ENCODE measurements at regions not wholly inside any gene's neighbourhood (a gene's known extent, or its start where the extent isn't known, plus 50 kb on each side); places are given as distances from the start of the nearest gene placed in this dataset.

DNA sequence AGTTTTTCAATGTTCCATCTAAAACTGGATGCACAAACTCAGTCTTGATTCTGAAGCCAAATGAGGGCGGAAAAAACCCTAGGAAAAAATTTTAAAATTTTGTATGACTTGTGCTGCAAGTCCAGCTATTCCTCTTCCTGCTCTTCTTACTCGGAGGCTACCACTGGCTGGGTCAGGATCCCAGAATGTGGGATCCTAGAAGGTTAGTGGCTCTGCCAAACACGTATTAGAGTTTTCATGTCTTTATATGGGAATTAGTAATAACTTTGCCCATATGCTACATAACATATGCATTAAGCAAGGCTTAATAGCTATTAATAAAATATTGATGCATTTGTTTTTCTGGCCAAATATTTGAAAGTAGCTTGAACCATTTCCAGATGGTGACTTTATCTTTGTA lies 458.3 kb downstream of the AGTPBP1 start:
- H3K4me3 ChIP-seq (ENCODE audit: low read depth, low read length) = no peak overlapping the region
- DNase-seq (ENCODE audit: low read depth) = no peak

DNA sequence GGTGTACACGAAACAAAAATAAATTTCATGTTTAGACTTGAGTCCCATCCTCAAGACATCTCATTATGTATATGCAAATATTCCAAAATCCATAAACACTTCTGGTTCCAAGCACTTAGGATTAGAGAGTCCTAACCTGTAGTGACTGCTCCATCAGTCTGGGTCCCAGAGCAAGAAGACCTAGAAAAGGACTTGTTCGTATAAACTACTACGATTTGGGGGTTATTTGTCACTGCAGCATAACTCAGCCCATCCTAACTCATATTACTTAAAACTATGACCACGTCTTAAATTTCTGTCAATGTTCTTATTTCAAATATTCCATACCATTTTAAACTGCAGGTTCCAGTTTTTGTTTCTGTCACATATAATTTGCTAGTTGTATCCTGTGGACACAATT lies 463.0 kb downstream of the AGTPBP1 start:
- H3K4me3 ChIP-seq (ENCODE audit: low read depth, low read length) = no peak overlapping the region
- DNase-seq (ENCODE audit: low read depth) = no peak

DNA sequence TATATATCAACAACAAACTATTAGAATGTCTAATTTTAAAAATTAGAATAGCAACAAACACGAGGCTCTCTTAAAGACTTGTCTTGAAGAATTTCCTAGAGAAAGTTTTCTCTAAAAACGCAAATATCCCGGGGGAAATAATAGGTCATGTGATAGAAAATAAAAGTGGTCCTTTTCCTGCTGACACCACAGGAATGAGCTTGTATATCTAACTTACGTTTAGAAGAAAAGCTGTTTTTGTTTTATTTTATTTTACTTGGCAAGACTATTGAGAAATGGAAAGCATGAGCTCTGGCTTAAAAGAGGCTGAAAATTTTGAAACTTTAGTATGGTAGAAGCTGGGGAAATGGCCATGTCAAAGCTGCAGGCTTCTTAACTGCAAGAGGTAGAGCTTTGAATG lies 465.0 kb downstream of the AGTPBP1 start:
- no peak for DNase-seq (ENCODE audit: low read depth)
- no peak overlapping the region for H3K4me3 ChIP-seq (ENCODE audit: low read depth, low read length)

DNA sequence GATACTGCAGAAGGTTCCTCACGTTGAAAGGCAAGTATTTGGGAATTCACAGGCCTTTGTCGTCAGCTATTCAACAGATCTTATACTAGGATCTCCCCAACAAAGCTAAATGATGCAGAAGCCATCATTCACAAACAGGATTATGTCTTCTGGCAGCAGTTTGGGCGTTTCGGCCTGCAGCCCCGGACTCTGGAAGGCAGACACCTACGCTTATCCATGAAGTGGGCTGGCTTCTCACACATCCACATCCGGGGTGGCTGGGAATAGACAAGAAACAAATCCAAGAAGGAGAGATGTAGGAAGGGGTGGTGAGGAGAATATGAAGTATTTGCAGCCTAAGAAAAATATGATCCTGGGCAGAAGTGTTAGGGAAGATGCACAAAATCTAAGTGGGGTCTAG lies 471.9 kb downstream of the AGTPBP1 start:
- no peak for DNase-seq (ENCODE audit: low read depth)
- no peak overlapping the region for H3K4me3 ChIP-seq (ENCODE audit: low read depth, low read length)

DNA sequence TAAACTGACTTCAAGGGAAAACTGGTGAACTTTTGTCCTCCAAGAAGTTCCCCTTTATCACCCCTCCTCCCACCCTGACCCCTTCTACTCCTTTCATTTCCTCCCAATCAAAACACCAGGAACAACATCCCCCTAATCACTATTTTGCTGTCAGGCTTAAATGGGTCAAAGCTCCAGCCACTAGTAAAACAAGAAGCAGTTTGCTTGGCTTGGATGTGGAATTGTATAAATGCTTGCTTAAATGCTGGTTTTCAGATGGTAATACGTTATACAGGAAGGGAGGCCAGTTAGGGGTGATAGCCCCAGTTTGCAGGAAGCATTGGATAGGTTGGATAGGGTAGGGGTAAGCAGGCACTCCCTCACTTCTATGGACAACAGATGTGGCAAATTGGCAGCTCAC lies 473.6 kb downstream of the AGTPBP1 start:
- DNase-seq (ENCODE audit: low read depth) = no peak
- H3K4me3 ChIP-seq (ENCODE audit: low read depth, low read length) = no peak overlapping the region

DNA sequence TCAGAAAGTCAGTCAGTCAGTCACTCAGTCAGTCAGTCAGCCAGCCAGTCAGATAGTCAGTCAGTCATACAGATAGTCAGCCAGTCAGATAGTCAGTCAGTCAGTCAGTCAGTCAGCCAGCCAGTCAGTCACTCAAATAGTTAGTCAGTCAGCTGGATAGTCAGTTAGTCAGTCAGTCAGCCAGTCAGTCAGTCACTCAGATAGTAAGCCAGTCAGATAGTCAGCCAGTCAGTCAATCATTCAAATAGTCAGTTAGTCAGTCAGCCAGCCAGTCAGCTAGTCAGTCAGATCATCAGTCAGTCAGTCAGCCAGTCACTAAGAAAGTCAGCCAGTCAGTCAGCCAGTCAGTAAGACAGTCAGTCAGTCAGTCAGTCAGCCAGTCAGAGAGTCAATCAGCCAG lies 477.1 kb downstream of the AGTPBP1 start:
- H3K4me3 ChIP-seq (ENCODE audit: low read depth, low read length) = no peak overlapping the region
- no peak for DNase-seq (ENCODE audit: low read depth)

DNA sequence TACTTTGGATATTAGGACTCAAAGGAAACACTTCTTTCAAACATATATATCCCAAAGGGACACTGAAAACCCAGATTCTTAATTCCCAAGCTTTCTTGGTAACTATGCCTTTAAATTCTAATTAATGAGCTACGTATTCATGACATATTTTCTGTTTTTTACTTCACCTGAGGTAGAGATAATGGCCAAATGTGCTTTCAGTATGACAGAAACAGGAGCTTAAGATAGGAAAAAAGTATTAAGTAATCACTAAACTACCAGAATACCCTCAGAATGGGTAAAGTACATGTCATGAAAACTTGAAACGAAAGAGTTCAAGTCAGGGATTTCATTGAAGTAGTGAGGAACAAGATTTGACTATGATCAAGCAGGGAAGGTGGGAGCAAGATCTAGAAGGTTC lies 478.5 kb downstream of the AGTPBP1 start:
- H3K4me3 ChIP-seq (ENCODE audit: low read depth, low read length) = no peak overlapping the region
- DNase-seq (ENCODE audit: low read depth) = no peak

DNA sequence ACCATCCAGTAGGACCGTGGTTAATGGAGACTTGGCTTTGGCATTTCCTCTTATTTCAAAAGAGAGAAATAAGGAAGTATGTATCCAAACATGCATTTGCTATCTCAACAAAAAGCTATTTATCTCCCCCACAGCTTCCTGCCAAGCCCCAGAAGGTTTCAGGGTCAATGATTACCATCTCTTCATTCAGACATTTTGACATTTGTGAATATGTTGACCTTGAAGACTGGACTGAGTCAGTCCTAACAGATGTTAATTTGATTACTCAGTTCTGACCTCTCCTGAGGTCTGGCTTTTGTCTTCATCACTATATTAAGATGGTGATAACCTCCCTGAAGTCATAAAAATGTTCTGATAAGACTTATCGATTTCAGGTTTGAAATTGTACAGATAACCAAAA lies 479.4 kb downstream of the AGTPBP1 start:
- no peak for DNase-seq (ENCODE audit: low read depth)
- no peak overlapping the region for H3K4me3 ChIP-seq (ENCODE audit: low read depth, low read length)

DNA sequence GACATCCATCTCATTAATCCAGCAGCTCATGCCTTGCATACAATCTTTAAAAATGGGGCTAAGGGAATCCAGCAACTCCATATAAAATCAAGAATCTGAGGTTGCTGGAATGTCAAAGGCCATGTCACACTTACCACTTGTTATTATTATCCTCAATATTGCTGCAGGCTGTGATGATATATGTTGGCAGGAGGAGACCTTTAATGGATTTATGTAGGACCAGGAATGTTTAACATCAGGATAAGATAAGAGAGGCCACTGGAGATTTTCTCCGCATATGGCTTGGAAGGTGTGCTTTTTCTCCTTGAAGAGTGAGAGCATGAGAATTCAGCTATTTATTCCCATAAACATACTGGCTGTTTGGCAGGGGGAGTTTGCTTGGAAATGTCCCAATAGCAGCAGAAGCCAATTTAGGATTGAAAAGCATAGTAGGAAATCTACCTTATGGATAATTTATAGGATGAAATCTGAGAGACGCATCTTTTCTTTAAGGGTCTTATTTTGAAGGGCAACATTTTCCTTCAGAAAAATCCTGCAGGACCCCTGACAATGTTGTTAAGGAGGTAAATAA lies 481.4 kb downstream of the AGTPBP1 start:
- DNase-seq (ENCODE audit: low read depth) = no peak

DNA sequence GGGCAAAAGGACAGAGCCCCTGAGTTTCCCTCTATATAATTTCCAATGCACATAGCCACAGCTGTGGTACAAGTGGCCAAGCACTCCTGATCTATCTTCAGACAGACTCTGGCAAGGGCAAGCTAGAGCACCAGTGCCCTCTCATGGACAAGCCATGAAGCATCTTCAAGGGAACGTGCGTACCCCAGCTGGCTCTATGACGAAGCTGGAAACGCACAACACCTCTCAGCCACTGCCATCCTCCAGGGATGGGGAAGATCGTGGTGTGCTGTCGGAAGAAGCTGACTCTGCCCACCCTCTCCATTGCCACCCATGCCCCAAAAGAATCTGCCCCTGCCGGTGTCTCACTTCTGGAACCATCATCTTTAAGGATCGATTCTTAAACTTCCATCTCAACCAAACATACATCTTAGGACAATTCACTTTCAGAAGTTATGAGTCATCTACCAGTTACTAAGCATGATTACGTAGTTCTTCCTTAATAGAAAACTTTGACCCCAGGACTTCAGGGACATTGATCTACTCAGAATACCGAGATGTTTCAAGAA lies 482.9 kb downstream of the AGTPBP1 start:
- no peak for DNase-seq (ENCODE audit: low read depth)
- H3K4me3 ChIP-seq (ENCODE audit: low read depth, low read length) = no peak overlapping the region

More for the DNA sequence above, 481.4 kb downstream of the AGTPBP1 start:
- H3K4me3 ChIP-seq (ENCODE audit: low read depth, low read length) = no peak overlapping the region

DNA sequence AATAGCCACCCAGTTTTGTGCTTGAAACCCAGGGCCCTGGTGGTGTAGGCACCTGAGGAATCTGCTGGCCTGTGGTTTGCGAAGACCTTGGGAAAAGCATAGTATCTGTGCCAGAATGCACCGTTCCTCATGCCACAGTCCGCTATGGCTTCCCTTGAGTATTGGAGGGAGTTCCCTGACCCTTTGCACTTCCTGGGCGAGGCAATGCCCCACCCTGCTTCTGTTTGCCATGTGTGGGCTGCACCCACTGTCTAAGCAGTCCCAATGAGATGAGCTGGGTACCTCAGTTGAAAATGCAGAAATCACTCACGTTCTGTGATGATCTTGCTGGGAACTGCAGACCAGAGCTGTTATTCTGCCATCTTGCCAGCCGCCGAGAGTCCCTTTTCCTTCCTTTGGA lies 483.5 kb downstream of the AGTPBP1 start:
- DNase-seq (ENCODE audit: low read depth) = no peak
- no peak overlapping the region for H3K4me3 ChIP-seq (ENCODE audit: low read depth, low read length)

DNA sequence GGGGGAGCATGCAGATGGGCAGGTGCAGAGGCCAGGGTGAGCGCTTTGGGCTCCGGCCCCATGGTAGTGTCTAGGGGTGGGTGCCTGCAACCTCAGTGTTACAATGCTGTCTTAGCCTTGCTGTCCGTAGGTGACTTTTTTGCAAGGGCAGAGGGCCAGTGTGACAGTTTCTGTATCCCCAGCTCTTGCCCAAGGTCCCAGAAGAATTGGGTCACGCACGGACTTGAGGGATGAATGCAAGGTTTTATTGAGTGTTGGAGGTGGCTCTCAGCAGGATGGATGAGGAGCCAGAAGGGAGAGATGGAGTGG lies 492.5 kb downstream of the AGTPBP1 start:
- H3K4me3 ChIP-seq (ENCODE audit: low read depth, low read length) = no peak overlapping the region
- no peak for DNase-seq (ENCODE audit: low read depth)

DNA sequence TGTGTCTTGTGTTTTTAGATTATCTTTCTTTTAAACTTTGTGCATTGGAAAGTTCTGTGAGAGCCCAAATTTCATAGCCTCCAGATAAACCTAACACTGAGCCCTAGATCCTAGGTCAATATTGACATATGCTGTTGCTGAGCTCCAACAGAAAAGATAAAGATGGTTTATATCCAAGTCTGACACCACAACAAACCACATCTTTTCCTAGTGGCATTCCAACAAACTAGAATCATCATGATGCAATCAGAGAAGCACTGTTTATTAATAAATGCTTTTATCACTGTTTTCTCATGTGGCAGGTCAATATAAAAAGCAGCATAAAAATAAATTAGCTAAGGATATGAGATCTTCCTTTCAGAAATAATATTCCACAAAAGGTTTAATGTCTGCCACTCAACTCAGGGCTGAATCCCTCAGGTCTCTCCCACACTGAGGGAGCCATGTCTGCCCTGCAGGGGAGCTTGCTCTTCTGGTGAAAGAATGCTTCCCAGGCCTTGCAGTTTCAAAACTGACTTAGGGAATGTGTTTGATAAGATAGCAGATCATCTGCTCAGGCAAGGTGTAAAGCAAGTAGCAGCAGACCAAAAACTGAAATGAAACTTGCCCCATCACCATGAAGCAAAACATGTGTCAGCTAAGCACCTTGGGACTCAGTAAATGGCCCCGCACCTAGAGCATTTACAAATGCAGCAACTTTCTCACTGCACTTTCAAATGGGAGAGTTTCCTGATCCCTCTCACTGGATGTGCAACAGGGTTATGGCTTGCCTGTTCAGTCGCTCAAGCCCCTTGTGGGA lies 493.0 kb downstream of the AGTPBP1 start:
- DNase-seq (ENCODE audit: low read depth) = no peak
- no peak overlapping the region for H3K4me3 ChIP-seq (ENCODE audit: low read depth, low read length)

DNA sequence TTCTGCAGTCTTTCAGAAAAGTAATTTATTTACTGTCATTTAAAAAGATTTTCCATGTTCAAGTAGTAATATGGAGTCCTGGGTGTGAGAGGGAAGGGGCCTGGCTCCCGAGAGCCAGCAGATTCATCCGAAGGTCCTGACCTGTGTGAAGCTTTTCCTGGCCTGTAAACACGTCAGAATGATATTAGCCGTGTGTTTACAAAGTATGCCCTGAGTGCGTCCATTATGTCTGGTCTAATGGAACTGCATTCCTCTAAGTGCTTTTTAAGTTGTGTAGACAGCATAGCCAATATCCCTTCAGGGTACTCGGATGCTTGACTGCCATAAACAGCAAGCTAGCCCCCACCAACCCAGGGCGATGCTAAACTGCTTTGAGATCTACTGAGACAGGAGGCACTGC lies 495.2 kb downstream of the AGTPBP1 start:
- no peak overlapping the region for H3K4me3 ChIP-seq (ENCODE audit: low read depth, low read length)
- DNase-seq (ENCODE audit: low read depth) = no peak

DNA sequence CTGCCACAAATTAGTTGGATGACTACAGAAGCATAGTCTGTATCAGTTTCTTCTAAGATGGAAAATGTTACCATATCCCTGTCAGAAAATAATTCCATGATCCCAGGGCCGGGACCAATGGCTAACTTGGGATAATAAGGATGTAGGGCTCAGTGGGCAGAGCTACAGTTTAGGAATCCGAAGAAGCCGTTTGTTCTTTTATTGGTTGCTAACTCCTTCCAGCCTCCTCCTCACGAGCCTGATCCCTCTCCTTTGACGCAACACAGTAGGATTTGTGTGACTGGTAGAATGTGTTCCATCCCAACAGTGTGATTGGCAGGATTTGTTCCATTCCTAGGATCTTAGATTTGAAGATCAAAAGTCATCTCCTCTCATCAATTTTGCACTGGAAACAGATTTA lies 496.9 kb downstream of the AGTPBP1 start:
- H3K4me3 ChIP-seq (ENCODE audit: low read depth, low read length) = no peak overlapping the region
- DNase-seq (ENCODE audit: low read depth) = no peak

DNA sequence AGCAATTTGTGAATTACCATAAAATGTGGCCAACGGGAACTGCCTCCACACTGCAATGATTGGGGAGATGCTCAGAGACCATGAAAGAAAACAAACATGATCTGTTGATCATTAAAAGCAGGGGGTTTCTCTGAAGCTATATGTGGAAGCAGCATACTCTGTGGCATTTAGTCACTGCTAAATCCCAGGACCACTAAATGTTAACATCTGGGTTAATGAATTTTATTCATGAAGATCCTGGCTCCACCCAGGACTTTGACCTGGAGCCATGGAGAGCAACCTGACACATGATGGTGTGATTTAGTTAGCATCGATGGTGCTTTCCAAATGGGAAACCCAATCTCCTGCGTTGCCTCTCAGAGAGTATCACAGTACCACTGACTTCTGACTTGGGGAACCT lies 497.8 kb downstream of the AGTPBP1 start:
- DNase-seq (ENCODE audit: low read depth) = no peak
- no peak overlapping the region for H3K4me3 ChIP-seq (ENCODE audit: low read depth, low read length)

DNA sequence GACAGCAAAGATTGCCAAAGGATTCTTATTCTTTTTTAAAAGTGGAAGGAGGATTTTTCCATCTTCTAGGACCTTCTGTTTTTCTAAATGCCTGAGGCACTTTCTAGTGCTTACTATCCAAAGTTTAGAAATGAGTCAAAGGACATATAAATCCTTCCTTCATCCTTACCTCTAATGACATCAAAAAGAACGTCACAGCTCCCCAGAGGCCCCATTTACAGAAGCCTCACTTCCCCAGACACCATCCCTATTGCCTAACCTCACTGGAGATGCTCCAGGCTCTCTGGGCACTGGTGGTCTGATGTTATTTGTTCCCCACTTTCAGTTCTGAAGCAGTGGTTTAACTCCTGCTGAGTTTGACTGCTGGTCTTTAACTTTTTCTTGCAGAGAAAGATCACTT lies 504.3 kb downstream of the AGTPBP1 start:
- DNase-seq (ENCODE audit: low read depth) = no peak
- H3K4me3 ChIP-seq (ENCODE audit: low read depth, low read length) = no peak overlapping the region

DNA sequence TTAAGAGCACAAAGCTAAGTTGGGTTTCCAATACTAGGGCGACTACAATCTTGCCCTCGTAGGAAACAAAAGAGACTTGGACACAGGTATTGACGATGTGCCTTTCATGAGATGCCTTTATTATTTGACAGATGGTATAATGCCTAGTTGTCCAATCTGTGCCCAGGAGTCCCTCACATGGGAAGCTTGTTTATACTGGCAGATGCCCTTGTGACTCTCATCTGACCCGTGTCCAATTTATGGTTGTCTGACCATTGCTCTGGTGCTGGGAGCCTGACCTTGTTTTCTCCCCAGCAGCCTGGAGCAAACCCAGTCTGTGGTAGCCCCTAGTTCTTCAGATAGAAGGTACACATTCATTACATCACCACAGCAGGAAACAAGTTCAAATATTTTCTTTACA lies 511.7 kb downstream of the AGTPBP1 start:
- no peak for DNase-seq (ENCODE audit: low read depth)
- no peak overlapping the region for H3K4me3 ChIP-seq (ENCODE audit: low read depth, low read length)

DNA sequence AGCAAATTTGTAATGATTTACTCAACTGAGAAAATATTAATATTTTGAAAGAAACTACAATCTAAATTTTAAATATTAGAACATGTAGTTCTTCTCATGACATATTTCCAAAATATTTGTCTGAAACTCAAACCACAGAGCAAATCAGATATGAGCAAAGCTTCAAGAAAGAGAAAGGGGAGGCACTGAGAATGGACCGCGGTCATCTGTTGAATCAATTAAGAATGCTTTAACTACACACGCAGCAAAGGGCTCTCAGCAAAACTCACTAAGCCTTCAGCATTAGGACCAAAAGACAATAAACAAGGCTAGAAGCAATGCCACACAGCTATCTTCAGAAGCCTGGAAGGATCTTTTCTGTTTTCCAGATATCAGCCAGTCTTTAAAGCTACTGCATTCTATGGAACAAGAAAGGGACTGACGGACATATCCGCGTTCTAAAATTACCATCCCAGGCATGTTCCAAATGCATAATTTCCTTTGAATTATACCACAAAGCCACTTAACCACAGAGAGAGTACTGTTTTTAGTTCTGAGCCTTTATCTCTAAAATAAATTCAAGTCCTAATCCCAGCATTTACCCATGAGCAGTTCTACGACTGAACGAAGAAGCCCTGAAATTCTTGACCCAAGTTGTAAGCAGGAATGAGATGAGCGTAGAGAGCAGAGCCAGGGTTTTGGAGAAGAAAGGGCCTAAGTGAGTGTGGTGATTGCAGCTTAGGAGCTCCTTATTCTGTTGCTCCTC lies 513.5 kb downstream of the AGTPBP1 start:
- H3K4me3 ChIP-seq (ENCODE audit: low read depth, low read length) = no peak overlapping the region
- no peak for DNase-seq (ENCODE audit: low read depth)

DNA sequence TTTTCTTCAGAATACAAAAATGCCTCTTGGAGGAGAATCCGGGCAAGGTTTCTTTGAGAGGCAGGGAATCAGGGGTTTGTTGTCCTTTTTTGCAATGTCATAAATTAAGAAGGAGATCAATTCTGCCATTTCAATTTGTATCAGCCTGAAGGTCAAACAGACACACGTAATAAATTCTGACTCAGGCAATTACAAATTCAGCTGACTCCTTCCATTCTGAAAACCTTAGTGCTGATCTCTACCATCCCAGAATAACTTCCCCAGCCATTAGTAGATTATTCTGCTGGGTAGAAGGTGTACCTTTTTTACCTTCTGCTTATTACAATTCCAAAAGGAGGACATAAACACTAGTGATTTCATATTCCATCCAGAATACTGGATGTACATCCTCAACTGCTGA lies 516.6 kb downstream of the AGTPBP1 start:
- no peak overlapping the region for H3K4me3 ChIP-seq (ENCODE audit: low read depth, low read length)
- DNase-seq (ENCODE audit: low read depth) = no peak

DNA sequence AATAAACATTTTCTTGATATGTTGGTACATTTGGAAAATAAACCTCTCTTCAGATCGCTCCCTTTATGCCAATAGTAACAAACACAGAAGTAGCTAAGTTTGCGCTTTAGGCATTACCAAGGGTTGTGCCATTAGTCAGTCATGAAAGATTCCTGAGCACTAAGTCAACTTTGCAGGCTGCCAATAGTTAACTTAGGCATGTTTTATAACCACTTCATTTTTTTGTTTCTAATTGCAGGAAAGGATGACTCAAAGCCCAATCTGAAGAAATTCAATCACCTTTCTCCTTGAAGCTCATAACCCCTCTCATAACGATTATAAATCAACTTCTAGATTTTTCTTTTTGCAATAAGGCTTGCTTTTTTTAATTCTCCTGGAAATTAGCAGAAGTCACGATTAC lies 517.0 kb downstream of the AGTPBP1 start:
- H3K4me3 ChIP-seq (ENCODE audit: low read depth, low read length) = no peak overlapping the region
- peak; percentile 24 for DNase-seq (ENCODE audit: low read depth)

All from skeletal muscle cell (primary cell).